ENCODE measurements at regions not wholly inside any gene's neighbourhood (a gene's known extent, or its start where the extent isn't known, plus 50 kb on each side); places are given as distances from the start of the nearest gene placed in this dataset.
"Not testable (repeated sequence)": the region's sequence is repeated elsewhere in the genome, so short reads cannot be mapped to it uniquely, and the experiment has no call there.

GRCh38 chr6:133789449-133789848 is 99.5 kb upstream of the TCF21 start:
- not testable (repeated sequence) for TF ChIP-seq POLR2A, FOS, SMC3, NFE2L2, BHLHE40 (IDR thresholded peaks at IDR 0.05; ENCODE audit: low read depth, low read length)
- TF ChIP-seq, protein P1, sequence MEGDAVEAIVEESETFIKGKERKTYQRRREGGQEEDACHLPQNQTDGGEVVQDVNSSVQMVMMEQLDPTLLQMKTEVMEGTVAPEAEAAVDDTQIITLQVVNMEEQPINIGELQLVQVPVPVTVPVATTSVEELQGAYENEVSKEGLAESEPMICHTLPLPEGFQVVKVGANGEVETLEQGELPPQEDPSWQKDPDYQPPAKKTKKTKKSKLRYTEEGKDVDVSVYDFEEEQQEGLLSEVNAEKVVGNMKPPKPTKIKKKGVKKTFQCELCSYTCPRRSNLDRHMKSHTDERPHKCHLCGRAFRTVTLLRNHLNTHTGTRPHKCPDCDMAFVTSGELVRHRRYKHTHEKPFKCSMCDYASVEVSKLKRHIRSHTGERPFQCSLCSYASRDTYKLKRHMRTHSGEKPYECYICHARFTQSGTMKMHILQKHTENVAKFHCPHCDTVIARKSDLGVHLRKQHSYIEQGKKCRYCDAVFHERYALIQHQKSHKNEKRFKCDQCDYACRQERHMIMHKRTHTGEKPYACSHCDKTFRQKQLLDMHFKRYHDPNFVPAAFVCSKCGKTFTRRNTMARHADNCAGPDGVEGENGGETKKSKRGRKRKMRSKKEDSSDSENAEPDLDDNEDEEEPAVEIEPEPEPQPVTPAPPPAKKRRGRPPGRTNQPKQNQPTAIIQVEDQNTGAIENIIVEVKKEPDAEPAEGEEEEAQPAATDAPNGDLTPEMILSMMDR (conservative IDR thresholded peaks at IDR 0.05; ENCODE audit: low read depth, low read length), result not testable (repeated sequence)

Measured in IMR-90 (cell line).